Naive B cell (primary cell): ENCODE measurements at regions not wholly inside any gene's neighbourhood (a gene's known extent, or its start where the extent isn't known, plus 50 kb on each side); places are given as distances from the start of the nearest gene placed in this dataset.
A peak's percentile ranks its signal among the peaks of the same experiment; 100 is the strongest.
"Not testable (repeated sequence)": the region's sequence is repeated elsewhere in the genome, so short reads cannot be mapped to it uniquely, and the experiment has no call there.

Experiments used
- ATAC-seq, 2 donors: fragments of 150-1000 bp; cut with Tn5 transposase; 2 replicates each; pipeline ENCODE4 v1.10.0; 2021; ENCODE audit warnings: low read depth in 2 of 2, mild to moderate bottlenecking in 2 of 2, moderate library complexity in 2 of 2
- DNase-seq: peaks from one replicate; pipeline ENCODE4 v3.0.0; 2022
- H3K27ac Mint-ChIP-seq, 6 donors: one replicate each; pipeline ENCODE4 v1.8.0; 2020 to 2022; ENCODE audit warnings: mild to moderate bottlenecking in 6 of 6, mixed read lengths in 6 of 6, moderate library complexity in 5 of 6, inconsistent platforms in 2 of 6
- H3K27me3 Mint-ChIP-seq, 3 donors: one replicate each; pipeline ENCODE4 v1.8.0; 2021 to 2022; ENCODE audit warnings: mixed read lengths in 3 of 3, mild to moderate bottlenecking in 1 of 3
- H3K36me3 Mint-ChIP-seq, 2 donors: one replicate each; pipeline ENCODE4 v1.8.0; 2020 to 2022; ENCODE audit warnings: mixed read lengths in 2 of 2, inconsistent platforms in 1 of 2, mild to moderate bottlenecking in 1 of 2
- H3K4me1 Mint-ChIP-seq, 3 donors: one replicate each; pipeline ENCODE4 v1.8.0; 2020 to 2022; ENCODE audit warnings: mixed read lengths in 3 of 3, inconsistent platforms in 1 of 3, mild to moderate bottlenecking in 1 of 3, moderate library complexity in 1 of 3
- H3K4me3 Mint-ChIP-seq, 8 donors: one replicate each; pipeline ENCODE4 v1.8.0; 2020 to 2022; ENCODE audit warnings: mild to moderate bottlenecking in 8 of 8, mixed read lengths in 8 of 8, moderate library complexity in 8 of 8, inconsistent platforms in 2 of 8
- H3K9me3 Mint-ChIP-seq, 7 donors: one replicate each; pipeline ENCODE4 v1.8.0; 2020 to 2022; ENCODE audit warnings: mixed read lengths in 7 of 7, mild to moderate bottlenecking in 5 of 7, inconsistent platforms in 2 of 7, moderate library complexity in 1 of 7

DNA sequence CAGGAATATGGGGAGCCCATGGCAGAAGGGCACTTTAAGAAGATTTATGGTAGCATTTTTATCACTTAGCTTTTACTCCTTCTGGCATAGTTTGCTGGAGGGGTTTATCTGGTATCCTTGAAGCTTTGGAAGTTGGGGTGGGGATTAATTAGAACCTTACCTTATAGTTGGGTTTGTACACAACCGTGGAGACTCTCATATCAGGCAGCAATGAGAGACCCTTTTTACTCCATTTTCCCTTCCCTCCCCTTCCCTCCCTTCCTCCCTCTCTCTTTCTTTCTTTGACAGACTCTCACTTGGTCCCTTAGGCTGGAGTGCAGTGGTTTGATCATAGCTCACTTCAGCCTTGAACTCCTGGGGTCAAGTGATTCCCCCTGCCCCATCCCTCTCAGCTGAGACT is 465.8 kb upstream of the PODXL start:
- Mint-ChIP-seq H3K27me3 (peaks cover 0 to 9% (median 0%) of the 10 kb centered on the region in 3 donors), H3K4me1 (no peaks in the 10 kb centered on the region), H3K27ac (no peak overlapping the region), H3K4me3 (no peak overlapping the region), H3K9me3 (peaks cover 0 to 9% (median 0%) of the 10 kb centered on the region in 7 donors), H3K36me3 (no peaks in the 10 kb centered on the region)
- DNase-seq (no peak), ATAC-seq (no peak)

DNA sequence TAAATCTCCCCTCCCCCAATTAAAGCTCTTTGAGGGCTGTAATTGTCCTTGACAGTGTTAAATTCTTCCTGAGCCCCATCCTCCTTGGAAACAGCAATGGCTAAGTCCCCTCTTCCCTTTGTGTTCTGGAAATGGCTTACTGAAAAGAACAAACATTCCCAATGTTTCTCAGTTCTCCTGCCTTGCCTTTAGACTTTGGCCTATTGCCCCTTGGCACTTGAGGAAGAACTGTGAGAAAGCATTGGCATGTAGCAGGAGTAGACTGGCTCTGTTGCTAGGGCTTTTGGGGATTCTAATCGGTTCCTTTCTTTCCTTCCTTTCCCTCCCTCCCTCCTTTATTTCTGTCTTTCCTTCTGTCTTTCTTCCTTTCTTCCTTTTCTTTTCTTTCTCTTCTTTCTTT is 463.3 kb upstream of the PODXL start:
- no peak for DNase-seq
- Mint-ChIP-seq H3K36me3 (no peaks in the 10 kb centered on the region), H3K27me3 (peaks cover 0 to 9% (median 0%) of the 10 kb centered on the region in 3 donors), H3K4me1 (no peaks in the 10 kb centered on the region), H3K9me3 (peaks cover 0 to 18% (median 5%) of the 10 kb centered on the region in 7 donors), H3K27ac (no peak overlapping the region), H3K4me3 (no peak overlapping the region)
- no peak for ATAC-seq

DNA sequence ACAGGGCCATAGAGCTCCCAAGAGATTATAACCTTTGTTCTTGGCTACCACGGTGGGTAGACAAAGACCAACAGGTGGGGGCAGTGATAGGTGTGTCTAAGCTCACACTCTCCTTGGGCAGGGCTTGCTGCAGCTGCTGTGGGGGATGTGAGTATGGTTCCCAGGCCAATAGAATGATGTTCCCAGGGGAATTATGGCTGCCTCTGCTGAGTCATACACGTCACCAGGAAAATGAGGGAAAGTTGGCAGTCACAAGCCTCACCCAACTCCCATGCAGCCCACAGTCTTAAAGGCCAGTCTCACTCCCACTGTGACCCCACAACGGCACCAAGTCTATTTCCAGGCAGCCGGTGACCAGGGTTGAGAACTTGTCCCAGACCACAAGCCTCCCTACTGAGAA is 453.4 kb upstream of the PODXL start:
- no peaks in the 10 kb centered on the region for H3K4me1 Mint-ChIP-seq
- H3K27me3 Mint-ChIP-seq = no peaks in the 10 kb centered on the region
- peaks cover 0 to 50% (median 25%) of the 10 kb centered on the region in 7 donors for H3K9me3 Mint-ChIP-seq
- no peak overlapping the region for H3K4me3 Mint-ChIP-seq
- ATAC-seq (no peak), DNase-seq (no peak)
- no peak overlapping the region for H3K27ac Mint-ChIP-seq
- H3K36me3 Mint-ChIP-seq = peaks cover 0 to 9% of the 10 kb centered on the region in 2 donors

DNA sequence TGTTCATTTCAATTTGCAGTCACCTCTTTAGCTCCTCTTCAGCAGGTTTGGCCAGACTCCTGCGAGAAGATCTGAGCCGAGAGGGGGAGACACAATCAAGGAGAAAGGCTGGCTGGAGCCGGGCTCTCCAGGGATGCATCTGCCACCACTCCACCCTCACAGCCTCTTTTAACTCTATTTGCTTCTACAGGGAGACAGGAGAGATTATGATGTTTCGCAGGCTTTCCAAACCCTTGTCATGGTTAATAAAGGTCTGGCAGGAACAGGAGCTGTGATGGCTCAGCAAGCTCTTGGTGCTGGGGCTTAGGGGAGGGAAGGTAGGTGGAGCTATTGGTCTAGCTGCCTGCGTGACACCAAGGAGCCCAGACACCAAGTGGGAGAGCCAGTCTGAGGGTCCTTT is 448.1 kb upstream of the PODXL start:
- Mint-ChIP-seq H3K36me3 (no peaks in the 10 kb centered on the region), H3K4me3 (no peak overlapping the region), H3K9me3 (peaks cover 0 to 23% (median 14%) of the 10 kb centered on the region in 7 donors), H3K4me1 (no peaks in the 10 kb centered on the region), H3K27ac (no peak overlapping the region), H3K27me3 (no peaks in the 10 kb centered on the region)
- ATAC-seq (no peak), DNase-seq (no peak)

DNA sequence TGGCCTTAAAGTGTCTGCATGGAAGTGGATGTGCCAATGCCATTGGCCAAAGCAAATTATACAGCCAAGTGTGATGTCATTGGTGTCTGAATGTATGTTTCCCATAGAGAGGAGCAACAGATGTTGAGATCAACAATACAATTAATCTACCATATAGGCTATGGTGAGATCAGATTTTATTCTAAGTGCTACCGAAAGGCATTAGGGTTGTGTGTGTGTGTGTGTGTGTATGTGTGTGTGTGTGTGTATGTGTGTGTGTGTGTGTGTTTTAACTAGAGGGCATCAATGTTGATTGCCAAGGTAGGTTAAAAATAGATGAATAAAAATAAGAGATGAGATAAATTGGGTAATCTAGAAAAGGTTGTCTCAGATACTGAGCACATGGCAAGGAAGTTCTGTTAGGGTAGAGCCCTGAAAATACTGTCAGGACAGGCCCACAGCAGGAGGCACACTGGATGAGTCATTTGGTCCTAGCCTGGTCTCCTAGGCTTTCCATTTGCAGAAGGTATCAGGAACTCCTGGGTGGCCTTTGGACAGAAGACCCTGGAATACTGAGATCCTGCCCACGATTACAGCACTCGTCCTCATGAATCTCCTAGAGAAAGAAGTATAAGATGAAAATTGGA is 446.0 kb upstream of the PODXL start:
- Mint-ChIP-seq H3K9me3 (peaks cover 0 to 4% (median 0%) of the 10 kb centered on the region in 7 donors), H3K36me3 (no peaks in the 10 kb centered on the region), H3K27ac (no peak overlapping the region), H3K27me3 (no peaks in the 10 kb centered on the region), H3K4me3 (no peak overlapping the region), H3K4me1 (no peaks in the 10 kb centered on the region)
- ATAC-seq (no peak), DNase-seq (no peak)

DNA sequence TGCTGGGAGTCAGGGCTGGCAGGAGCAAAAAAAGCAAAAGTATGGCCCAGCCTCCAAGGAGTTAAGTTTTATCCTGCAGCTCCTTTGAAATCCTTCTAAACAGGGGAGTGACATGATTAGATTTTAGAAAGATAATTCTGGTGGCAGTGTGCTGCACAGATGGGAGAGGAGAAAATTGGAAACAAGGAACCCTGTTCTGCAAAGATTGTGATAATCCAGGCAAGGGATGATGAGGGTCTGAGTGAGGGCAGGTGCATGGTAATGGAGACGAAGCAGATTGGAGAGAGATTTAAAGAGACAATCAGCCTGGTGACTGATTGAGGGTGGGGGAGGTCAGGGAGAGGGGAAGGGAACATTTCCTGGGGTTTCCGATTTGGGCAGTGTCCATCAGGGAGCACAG is 444.7 kb upstream of the PODXL start:
- Mint-ChIP-seq H3K4me1 (no peaks in the 10 kb centered on the region), H3K27ac (no peak overlapping the region), H3K9me3 (no peaks in the 10 kb centered on the region), H3K36me3 (no peaks in the 10 kb centered on the region), H3K27me3 (no peaks in the 10 kb centered on the region), H3K4me3 (no peak overlapping the region)
- ATAC-seq (no peak), DNase-seq (no peak)

DNA sequence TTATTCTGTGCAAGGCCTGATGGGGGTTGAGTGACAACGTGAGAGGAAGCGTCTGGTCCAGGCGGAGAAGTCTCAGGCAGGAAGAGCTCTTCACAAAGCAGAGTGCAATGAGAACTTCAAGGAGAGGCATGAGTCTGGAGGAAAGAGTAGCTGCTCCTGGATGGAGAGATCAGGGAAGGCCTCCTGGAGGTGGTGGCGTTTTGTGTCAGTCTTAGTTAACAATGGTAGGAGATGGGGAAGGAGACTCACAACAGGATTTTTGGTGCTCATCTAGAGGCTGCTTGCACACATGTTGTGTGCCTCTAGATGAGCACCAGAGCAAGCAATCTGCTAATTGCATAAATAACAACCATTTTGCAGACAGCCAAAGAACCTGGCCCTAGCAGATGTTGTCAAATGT is 442.8 kb upstream of the PODXL start:
- Mint-ChIP-seq H3K36me3 (no peaks in the 10 kb centered on the region), H3K9me3 (no peaks in the 10 kb centered on the region), H3K4me3 (no peak overlapping the region)

DNA sequence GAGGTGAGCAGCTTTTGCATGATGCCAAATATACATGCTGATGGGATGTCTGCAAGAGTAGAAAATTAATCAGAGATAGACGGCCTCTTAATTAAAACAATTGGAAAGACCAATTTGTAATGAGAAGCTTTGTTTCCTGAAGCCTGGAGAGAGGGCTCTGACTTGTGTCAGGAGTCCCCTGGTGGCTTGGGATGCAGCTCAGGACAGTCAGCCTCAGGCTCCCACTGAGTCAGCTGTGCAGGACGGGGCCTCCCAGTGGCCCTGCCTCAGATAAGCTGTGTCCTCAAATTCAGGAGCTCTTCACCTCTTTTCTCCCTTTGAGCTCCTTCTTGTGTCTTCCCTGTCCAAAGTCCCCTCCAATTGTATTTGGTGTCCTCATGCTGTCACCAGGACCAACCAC is 438.9 kb upstream of the PODXL start:
- Mint-ChIP-seq H3K27ac (no peak overlapping the region), H3K4me1 (no peaks in the 10 kb centered on the region), H3K9me3 (peaks cover 0 to 8% (median 1%) of the 10 kb centered on the region in 7 donors), H3K4me3 (no peak overlapping the region), H3K27me3 (peaks cover 0 to 11% (median 6%) of the 10 kb centered on the region in 3 donors), H3K36me3 (no peaks in the 10 kb centered on the region)
- ATAC-seq (no peak), DNase-seq (no peak)

More for the DNA sequence above, 442.8 kb upstream of the PODXL start:
- no peak for ATAC-seq
- H3K27me3 Mint-ChIP-seq = no peaks in the 10 kb centered on the region
- H3K27ac Mint-ChIP-seq = no peak overlapping the region
- DNase-seq = no peak
- H3K4me1 Mint-ChIP-seq = no peaks in the 10 kb centered on the region

DNA sequence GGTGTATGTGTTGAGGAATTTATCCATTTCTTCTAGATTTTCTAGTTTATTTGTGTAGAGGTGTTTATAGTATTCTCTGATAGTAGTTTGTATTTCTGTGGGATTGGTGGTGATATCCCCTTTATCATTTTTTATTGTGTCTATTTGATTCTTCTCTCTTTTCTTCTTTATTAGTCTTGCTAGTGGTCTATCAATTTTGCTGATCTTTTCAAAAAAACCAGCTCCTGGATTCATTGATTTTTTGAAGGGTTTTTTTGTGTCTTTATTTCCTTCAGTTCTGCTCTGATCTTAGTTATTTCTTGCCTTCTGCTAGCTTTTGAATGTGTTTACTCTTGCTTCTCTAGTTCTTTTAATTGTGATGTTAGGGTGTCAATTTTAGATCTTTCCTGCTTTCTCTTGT is 424.6 kb upstream of the PODXL start:
- H3K4me1 Mint-ChIP-seq, H3K27ac Mint-ChIP-seq, ATAC-seq, H3K27me3 Mint-ChIP-seq, DNase-seq, H3K4me3 Mint-ChIP-seq, H3K36me3 Mint-ChIP-seq: not testable (repeated sequence)
- peaks cover 0 to 17% (median 2%) of the 10 kb centered on the region in 7 donors for H3K9me3 Mint-ChIP-seq

DNA sequence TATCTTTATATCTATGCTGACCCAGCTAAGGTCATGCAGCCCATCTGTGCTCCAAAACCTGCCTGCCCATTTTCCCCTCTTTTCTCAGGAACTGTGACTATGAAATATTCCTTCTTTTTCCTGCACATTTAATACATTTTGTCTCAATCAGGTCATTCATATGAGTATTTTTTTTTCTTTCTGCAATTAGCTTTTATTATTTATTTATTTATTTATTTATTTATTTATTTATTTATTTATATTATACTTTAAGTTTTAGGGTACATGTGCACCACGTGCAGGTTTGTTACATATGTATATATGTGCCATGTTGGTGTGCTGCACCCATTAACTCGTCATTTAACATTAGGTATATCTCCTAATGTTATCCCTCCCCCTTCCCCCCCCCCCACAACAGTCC is 421.7 kb upstream of the PODXL start:
- ATAC-seq = not testable (repeated sequence)

DNA sequence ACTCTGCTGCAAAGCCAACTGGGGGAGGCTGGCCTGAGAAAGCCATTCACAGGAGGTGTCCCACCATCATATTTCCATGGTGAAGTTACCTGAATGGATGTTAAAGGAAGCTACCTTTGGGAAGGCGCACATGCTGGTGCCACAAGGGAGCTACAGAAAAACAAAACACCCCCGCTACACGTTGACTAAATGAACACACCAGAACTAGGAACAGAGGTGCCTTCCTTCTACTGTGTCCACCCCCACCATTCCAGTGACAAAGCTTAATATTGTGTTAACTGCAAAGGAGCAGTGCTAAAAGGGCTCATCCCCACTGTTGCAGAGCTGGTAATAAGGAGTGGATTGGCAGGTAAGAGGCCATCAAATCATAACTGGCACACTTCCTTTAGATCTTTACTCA is 420.0 kb upstream of the PODXL start:
- Mint-ChIP-seq H3K4me3 (no peak overlapping the region), H3K27ac (no peak overlapping the region), H3K27me3 (no peaks in the 10 kb centered on the region), H3K36me3 (no peaks in the 10 kb centered on the region), H3K4me1 (no peaks in the 10 kb centered on the region), H3K9me3 (peaks cover 0 to 13% (median 0%) of the 10 kb centered on the region in 7 donors)
- ATAC-seq = no peak
- DNase-seq = no peak

More for the DNA sequence above, 421.7 kb upstream of the PODXL start:
- not testable (repeated sequence) for H3K27me3 Mint-ChIP-seq, DNase-seq, H3K27ac Mint-ChIP-seq, H3K36me3 Mint-ChIP-seq, H3K4me1 Mint-ChIP-seq
- H3K4me3 Mint-ChIP-seq = peak overlapping the region in 1 of 8 donors; percentile 49
- H3K9me3 Mint-ChIP-seq = peaks cover 0 to 13% (median 0%) of the 10 kb centered on the region in 7 donors

DNA sequence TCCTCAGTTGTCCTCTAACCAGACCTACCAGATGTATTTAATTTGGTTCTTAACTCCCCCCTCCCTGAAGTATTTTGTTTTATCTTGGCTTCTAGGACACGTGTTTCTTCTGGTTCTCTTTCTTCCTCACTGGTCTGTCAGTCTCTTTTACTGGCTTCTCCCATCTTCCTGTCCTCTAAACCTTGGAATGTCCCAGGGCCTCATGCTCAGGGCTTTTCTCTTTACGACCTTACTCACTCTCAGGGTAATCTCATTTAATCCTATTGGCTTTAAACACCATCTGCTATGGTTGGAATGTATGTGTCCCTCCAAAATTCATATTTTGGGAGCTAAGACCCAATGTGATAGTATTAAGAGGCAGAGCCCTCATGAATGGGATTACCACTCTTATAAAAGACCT is 418.2 kb upstream of the PODXL start:
- no peak for ATAC-seq
- Mint-ChIP-seq H3K27me3 (no peaks in the 10 kb centered on the region), H3K9me3 (peaks cover 0 to 6% (median 0%) of the 10 kb centered on the region in 7 donors)

DNA sequence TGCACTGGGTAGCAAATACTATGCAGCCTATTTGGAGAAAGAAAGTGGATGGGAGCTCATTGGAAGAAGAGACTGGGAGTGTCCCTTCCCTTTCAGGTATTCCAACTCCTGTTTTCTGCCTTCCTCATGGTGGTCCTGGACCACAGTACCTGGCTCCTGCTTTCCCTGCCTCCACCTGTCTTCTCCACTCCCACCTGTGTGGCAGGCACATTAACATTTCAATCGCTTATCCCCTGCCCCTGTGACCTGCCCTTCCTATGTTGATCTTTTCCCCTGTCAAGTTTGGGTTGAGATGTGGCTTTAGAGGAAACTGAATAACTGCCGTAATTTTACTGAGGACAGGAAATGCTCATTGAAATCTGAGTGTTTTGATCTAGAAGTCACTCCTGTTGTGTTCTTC is 415.8 kb upstream of the PODXL start:
- Mint-ChIP-seq H3K4me3 (no peak overlapping the region), H3K4me1 (no peaks in the 10 kb centered on the region)
- ATAC-seq = no peak

More for the DNA sequence above, 418.2 kb upstream of the PODXL start:
- no peak overlapping the region for H3K27ac Mint-ChIP-seq
- no peaks in the 10 kb centered on the region for H3K36me3 Mint-ChIP-seq
- no peaks in the 10 kb centered on the region for H3K4me1 Mint-ChIP-seq
- H3K4me3 Mint-ChIP-seq = no peak overlapping the region
- DNase-seq = no peak

DNA sequence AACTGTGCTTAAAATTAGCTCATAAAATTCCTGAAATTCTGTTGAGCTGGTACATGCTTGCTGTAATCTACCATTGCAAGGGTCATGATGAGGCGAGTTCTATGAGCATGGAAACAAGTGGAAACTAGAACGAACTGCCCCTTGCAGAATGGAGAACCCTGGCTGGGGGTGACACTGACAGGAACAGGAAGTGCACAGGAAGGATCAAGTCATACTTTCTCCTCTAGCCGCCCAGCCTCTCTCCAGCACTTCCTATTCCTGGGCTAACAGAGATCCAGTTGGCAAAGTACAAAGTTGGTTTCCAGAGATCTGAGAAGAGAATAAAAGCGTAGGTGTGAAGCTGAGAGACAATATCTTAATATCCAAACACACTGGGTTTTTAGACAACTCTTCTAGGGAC is 414.2 kb upstream of the PODXL start:
- ATAC-seq = no peak
- no peaks in the 10 kb centered on the region for H3K4me1 Mint-ChIP-seq
- no peak for DNase-seq
- no peak overlapping the region for H3K4me3 Mint-ChIP-seq
- H3K36me3 Mint-ChIP-seq = no peaks in the 10 kb centered on the region
- peaks cover 0 to 2% (median 0%) of the 10 kb centered on the region in 7 donors for H3K9me3 Mint-ChIP-seq
- H3K27me3 Mint-ChIP-seq = peaks cover 0 to 7% (median 0%) of the 10 kb centered on the region in 3 donors
- H3K27ac Mint-ChIP-seq = no peak overlapping the region

More for the DNA sequence above, 415.8 kb upstream of the PODXL start:
- Mint-ChIP-seq H3K27ac (no peak overlapping the region), H3K36me3 (no peaks in the 10 kb centered on the region), H3K27me3 (peaks cover 0 to 7% (median 0%) of the 10 kb centered on the region in 3 donors), H3K9me3 (peaks cover 0 to 4% (median 0%) of the 10 kb centered on the region in 7 donors)
- DNase-seq = no peak
